Right lobe of liver (tissue), 4 donors: ENCODE measurements at regions not wholly inside any gene's neighbourhood (a gene's known extent, or its start where the extent isn't known, plus 50 kb on each side); places are given as distances from the start of the nearest gene placed in this dataset.

Experiments
- POLR2A ChIP-seq: fragments of 450-650 bp; IDR thresholded peaks from one replicate; pipeline ENCODE4 v1.6.1; 2017; ENCODE audit warnings: antibody characterized with exemption, mild to moderate bottlenecking
- TF ChIP-seq, protein P1 (sequence below), 4 donors: fragments of 200-600 bp in 3 of 4; fragments of 450-650 bp in 1 of 4; IDR thresholded peaks; one replicate each; pipeline versions ENCODE4 v1.5.1 to v1.8.0; 2016 to 2022; ENCODE audit warnings: antibody characterized with exemption in 4 of 4, mild to moderate bottlenecking in 2 of 4
- donor health status: DM: no; HTN: no; CAD: no.
- donor health status: DM: no; HTN: no; CAD: no.
- donor health status: DM: no; HTN: yes; CAD: no.

DNA sequence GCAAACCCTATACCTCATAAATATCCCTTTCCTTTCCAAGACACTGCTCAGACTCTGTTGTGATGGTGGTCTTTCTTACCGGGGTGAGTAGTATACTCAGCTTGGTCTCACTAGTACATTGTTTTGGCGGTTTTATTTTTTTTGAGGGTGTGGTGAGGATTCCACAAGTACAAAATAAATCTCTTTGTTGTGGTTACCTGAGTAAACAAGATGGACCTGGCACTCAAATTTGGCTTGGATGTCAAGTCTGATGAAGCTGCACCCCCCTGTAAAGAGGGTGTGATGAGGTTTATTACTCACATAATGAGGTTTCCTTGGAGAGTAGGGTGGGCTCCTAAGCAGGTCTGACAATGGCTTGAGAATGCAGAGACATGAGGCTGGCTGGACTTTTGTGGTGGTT is 68.2 kb upstream of the KCNJ6 start:
- TF ChIP-seq, protein P1, sequence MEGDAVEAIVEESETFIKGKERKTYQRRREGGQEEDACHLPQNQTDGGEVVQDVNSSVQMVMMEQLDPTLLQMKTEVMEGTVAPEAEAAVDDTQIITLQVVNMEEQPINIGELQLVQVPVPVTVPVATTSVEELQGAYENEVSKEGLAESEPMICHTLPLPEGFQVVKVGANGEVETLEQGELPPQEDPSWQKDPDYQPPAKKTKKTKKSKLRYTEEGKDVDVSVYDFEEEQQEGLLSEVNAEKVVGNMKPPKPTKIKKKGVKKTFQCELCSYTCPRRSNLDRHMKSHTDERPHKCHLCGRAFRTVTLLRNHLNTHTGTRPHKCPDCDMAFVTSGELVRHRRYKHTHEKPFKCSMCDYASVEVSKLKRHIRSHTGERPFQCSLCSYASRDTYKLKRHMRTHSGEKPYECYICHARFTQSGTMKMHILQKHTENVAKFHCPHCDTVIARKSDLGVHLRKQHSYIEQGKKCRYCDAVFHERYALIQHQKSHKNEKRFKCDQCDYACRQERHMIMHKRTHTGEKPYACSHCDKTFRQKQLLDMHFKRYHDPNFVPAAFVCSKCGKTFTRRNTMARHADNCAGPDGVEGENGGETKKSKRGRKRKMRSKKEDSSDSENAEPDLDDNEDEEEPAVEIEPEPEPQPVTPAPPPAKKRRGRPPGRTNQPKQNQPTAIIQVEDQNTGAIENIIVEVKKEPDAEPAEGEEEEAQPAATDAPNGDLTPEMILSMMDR (IDR thresholded peaks at IDR 0.05): no peak
- no peak for TF ChIP-seq POLR2A
